Tibial nerve (tissue), 4 donors: ENCODE measurements at regions not wholly inside any gene's neighbourhood (a gene's known extent, or its start where the extent isn't known, plus 50 kb on each side); places are given as distances from the start of the nearest gene placed in this dataset.

Experiments used
- DNase-seq, 2 donors: peaks; one replicate each; pipeline ENCODE4 v3.0.0-alpha.2; 2019; ENCODE audit warnings: low spot score in 2 of 2
- H3K27ac ChIP-seq, 4 donors: fragments of 200-600 bp; sonication (generic) in 3 of 4; one replicate each; pipeline ENCODE4 v1.5.1; 2017 to 2019; ENCODE audit warnings: mild to moderate bottlenecking in 1 of 4
- H3K27me3 ChIP-seq, 2 donors: fragments of 200-600 bp; sonication (generic) in 1 of 2; one replicate each; pipeline versions ENCODE4 v1.5.1 to v1.6.0; 2017 to 2019
- H3K36me3 ChIP-seq, 3 donors: fragments of 200-600 bp; sonication (generic); one replicate each; pipeline ENCODE4 v1.5.1; 2018 to 2019
- H3K4me1 ChIP-seq, 4 donors: fragments of 200-600 bp; sonication (generic) in 3 of 4; one replicate each; pipeline ENCODE4 v1.5.1; 2017 to 2019
- H3K4me3 ChIP-seq, 4 donors: fragments of 200-600 bp; sonication (generic) in 3 of 4; one replicate each; pipeline ENCODE4 v1.5.1; 2017 to 2019; ENCODE audit warnings: mild to moderate bottlenecking in 1 of 4, moderate library complexity in 1 of 4
- H3K9me3 ChIP-seq, 4 donors: fragments of 200-600 bp; sonication (generic) in 3 of 4; one replicate each; pipeline ENCODE4 v1.5.1; 2017 to 2019
- EP300 ChIP-seq, 2 donors: sonication (generic); formaldehyde crosslinking; IDR thresholded peaks; one replicate each; pipeline ENCODE4 v1.6.1; 2017; ENCODE audit warnings: antibody characterized with exemption in 2 of 2, mild to moderate bottlenecking in 1 of 2
- POLR2A ChIP-seq, 2 donors: fragments of 450-650 bp; IDR thresholded peaks; one replicate each; pipeline ENCODE4 v1.6.1; 2017; ENCODE audit warnings: antibody characterized with exemption in 2 of 2, mild to moderate bottlenecking in 2 of 2, moderate library complexity in 2 of 2
- WGBS, 2 donors: methylation state at CpG; one replicate each; pipeline ENCODE4 v1.1.5; 2018; 5-methylcytosine and 5-hydroxymethylcytosine counted together
- TF ChIP-seq, protein P1 (sequence below), 5 experiments: fragments of 200-600 bp in 3 of 5; fragments of 450-650 bp in 2 of 5; sonication (generic) in 3 of 5; IDR thresholded peaks; one replicate each; pipeline ENCODE4 v1.5.1; 2016 to 2019; ENCODE audit warnings: antibody characterized with exemption in 5 of 5, mild to moderate bottlenecking in 3 of 5, moderate library complexity in 2 of 5

DNA sequence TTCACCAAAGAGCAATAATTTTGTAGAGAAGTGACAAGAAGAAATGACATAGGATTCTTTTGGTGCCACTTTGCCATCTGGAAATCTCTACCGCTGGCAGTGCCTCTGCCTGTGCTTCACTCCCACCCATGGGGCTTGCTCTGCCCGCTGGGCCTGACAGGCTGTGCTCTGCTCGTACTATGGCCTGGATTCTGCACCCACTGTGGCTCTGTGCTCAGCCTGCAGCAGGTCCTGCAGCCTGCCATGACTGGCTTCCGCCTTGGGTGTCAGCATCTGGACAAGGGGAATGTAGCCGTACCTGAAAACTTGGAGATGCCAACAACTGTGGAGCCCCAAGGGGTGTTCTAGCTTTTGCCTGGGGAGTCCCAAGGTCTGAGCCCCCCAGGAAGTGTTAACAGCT, 792.3 kb downstream of the CDH8 start:
- 81 to 90% methylated on average over 4 to 5 of the region's 5 CpGs for WGBS, 2 donors
- Histone ChIP-seq H3K27me3 (no peaks in the 10 kb centered on the region), H3K4me3 (no peak overlapping the region), H3K4me1 (no peaks in the 10 kb centered on the region), H3K27ac (no peak overlapping the region), H3K9me3 (no peaks in the 10 kb centered on the region), H3K36me3 (no peaks in the 10 kb centered on the region)
- DNase-seq, result no peak
- no peak for TF ChIP-seq EP300 (IDR thresholded peaks at IDR 0.05)
- TF ChIP-seq, protein P1, sequence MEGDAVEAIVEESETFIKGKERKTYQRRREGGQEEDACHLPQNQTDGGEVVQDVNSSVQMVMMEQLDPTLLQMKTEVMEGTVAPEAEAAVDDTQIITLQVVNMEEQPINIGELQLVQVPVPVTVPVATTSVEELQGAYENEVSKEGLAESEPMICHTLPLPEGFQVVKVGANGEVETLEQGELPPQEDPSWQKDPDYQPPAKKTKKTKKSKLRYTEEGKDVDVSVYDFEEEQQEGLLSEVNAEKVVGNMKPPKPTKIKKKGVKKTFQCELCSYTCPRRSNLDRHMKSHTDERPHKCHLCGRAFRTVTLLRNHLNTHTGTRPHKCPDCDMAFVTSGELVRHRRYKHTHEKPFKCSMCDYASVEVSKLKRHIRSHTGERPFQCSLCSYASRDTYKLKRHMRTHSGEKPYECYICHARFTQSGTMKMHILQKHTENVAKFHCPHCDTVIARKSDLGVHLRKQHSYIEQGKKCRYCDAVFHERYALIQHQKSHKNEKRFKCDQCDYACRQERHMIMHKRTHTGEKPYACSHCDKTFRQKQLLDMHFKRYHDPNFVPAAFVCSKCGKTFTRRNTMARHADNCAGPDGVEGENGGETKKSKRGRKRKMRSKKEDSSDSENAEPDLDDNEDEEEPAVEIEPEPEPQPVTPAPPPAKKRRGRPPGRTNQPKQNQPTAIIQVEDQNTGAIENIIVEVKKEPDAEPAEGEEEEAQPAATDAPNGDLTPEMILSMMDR (IDR thresholded peaks at IDR 0.05), result no peak

DNA sequence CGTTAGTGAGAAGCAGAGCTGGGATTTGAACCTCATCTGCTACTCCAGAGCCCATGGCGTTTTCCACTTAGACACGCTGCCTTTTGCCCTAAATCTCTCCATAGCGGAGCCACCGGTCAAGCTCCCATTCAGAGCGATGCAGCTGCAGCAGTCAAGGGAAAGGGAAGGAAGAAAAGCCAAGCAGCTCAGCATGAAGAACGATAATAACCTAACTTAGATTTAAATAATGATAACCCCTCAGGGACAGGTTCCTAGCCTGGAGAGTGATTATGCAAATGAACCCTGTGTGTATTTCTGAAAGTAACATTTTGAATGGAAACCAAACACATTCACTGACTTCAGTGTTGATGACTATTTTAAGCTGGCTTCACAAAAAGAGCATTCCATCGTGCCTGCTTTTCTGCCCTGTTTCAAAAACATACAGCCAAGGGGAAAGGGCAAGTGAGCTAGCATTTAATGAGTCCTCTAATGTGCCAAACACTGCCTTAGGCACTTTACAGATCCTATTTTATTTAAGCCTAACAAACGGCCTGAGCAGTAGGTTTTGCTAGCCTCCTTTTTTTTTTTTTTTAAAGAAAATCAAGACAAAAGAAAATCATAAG, 798.3 kb downstream of the CDH8 start:
- Histone ChIP-seq H3K9me3 (no peaks in the 10 kb centered on the region), H3K27me3 (no peaks in the 10 kb centered on the region), H3K36me3 (no peaks in the 10 kb centered on the region), H3K27ac (no peak overlapping the region), H3K4me3 (no peak overlapping the region), H3K4me1 (no peaks in the 10 kb centered on the region)
- no peak for DNase-seq
- TF ChIP-seq EP300 (IDR thresholded peaks at IDR 0.05) (no peak), POLR2A (IDR thresholded peaks at IDR 0.05) (no peak)
- TF ChIP-seq, protein P1 (IDR thresholded peaks at IDR 0.05), result no peak
- WGBS, 2 donors, result 57 to 61% methylated on average over 9 of the region's 9 CpGs

DNA sequence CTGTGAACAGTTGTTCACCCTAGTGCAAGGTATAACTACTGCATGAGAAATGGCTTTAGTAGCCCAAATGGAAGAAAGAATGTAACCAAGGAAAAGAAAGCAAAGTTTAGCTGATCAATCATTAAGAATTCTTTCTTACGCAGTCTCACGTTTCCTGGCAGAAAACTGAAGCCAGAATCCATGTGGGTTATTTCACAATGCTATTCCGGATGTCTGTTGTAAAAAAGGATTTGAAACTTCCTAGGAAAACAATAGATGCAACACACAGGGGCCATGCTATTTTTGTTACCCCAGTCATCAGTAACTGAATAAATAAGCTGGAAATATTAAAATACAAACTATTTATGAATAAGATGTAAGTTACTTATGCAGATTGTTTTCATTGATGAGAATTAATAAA, 802.5 kb downstream of the CDH8 start:
- WGBS, 2 donors, result 29 to 35% methylated on average over 3 of the region's 3 CpGs
- Histone ChIP-seq H3K27me3 (no peaks in the 10 kb centered on the region), H3K4me1 (no peaks in the 10 kb centered on the region), H3K27ac (no peak overlapping the region), H3K36me3 (no peaks in the 10 kb centered on the region), H3K4me3 (no peak overlapping the region), H3K9me3 (no peaks in the 10 kb centered on the region)
- DNase-seq, result no peak
- TF ChIP-seq, protein P1 (IDR thresholded peaks at IDR 0.05), result no peak
- TF ChIP-seq EP300 (IDR thresholded peaks at IDR 0.05) (no peak), POLR2A (IDR thresholded peaks at IDR 0.05) (no peak)

DNA sequence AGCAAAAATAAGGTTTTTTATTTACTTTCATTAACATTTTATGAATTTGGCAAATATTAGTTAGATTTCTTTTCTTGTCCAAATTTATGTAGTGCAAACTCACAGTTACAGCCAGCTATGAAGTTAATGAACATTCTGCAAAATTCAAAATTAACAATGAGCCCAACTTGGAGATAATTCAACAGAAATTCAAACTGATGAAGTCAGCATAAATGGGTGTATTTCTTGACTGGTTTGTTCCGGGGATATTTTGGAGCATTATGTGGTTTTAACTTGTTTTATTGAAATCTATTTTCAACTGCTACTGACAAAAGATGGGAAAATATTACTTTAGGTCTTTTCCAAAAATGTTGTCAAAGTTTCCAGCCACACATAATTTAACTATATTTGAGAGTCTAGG, 807.9 kb downstream of the CDH8 start:
- Histone ChIP-seq H3K9me3 (no peaks in the 10 kb centered on the region), H3K27ac (no peak overlapping the region), H3K4me1 (no peaks in the 10 kb centered on the region), H3K27me3 (no peaks in the 10 kb centered on the region), H3K36me3 (no peaks in the 10 kb centered on the region), H3K4me3 (no peak overlapping the region)
- TF ChIP-seq POLR2A (IDR thresholded peaks at IDR 0.05) (no peak), EP300 (IDR thresholded peaks at IDR 0.05) (no peak)
- TF ChIP-seq, protein P1 (IDR thresholded peaks at IDR 0.05), result no peak
- no peak for DNase-seq
- WGBS, 2 donors, result 35 to 39% methylated on average over 1 of the region's 1 CpG

DNA sequence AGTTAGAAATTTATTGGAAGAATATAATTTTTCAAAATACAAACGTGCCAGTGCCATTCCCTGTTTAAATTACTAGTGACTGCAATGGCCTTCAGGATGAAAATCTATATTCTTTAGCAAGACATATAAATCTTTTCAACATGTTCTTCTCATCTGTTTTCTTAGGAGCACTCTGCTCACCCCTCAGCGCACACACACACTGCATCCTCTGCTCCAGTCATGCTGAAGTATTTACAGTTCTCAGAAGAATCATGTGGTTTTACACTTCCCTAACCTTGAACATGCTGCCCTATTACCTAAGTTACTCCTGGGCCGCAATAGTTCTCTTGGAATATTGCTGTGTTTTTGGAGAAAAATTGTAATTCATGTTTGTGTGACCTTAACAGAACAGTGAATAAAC, 820.6 kb downstream of the CDH8 start:
- no peaks in the 10 kb centered on the region for H3K36me3 ChIP-seq
- no peaks in the 10 kb centered on the region for H3K4me1 ChIP-seq
- no peaks in the 10 kb centered on the region for H3K27me3 ChIP-seq
- TF ChIP-seq POLR2A (IDR thresholded peaks at IDR 0.05) (no peak), EP300 (IDR thresholded peaks at IDR 0.05) (no peak)
- TF ChIP-seq, protein P1 (IDR thresholded peaks at IDR 0.05), result no peak
- H3K9me3 ChIP-seq, result no peaks in the 10 kb centered on the region
- no peak overlapping the region for H3K4me3 ChIP-seq
- 65 to 66% methylated on average over 3 of the region's 3 CpGs for WGBS, 2 donors
- DNase-seq, result no peak
- H3K27ac ChIP-seq, result no peak overlapping the region
